ENCODE measurements at regions not wholly inside any gene's neighbourhood (a gene's known extent, or its start where the extent isn't known, plus 50 kb on each side); places are given as distances from the start of the nearest gene placed in this dataset.

GRCh38 chr6:119527231-119527578 is 177.6 kb upstream of the MAN1A1 start:
- Histone ChIP-seq H3K4me3 (replicated peaks in 1 of 3) (no peak overlapping the region), H3K9me3 (no peaks in the 10 kb centered on the region), H3K27me3 (no peaks in the 10 kb centered on the region), H3K27ac (no peak overlapping the region), H3K36me3 (no peaks in the 10 kb centered on the region), H3K4me1 (no peaks in the 10 kb centered on the region)
- WGBS, 2 donors = 22 to 29% methylated on average over 2 of the region's 2 CpGs
- intact Hi-C loops (cut with DNase I) = no loop called here
- no peak for DNase-seq
- TF ChIP-seq CTCF (IDR thresholded peaks at IDR 0.05) (no peak), POLR2A (IDR thresholded peaks at IDR 0.05) (no peak)

- Histone ChIP-seq H3K36me3 (no peaks in the 10 kb centered on the region), H3K27ac (no peak overlapping the region), H3K9me3 (no peaks in the 10 kb centered on the region), H3K4me3 (replicated peaks in 1 of 3) (no peak overlapping the region), H3K27me3 (no peaks in the 10 kb centered on the region), H3K4me1 (no peaks in the 10 kb centered on the region)
- 81 to 82% methylated on average over 7 of the region's 7 CpGs for WGBS, 2 donors
- DNase-seq = no peak
- intact Hi-C loops (cut with DNase I) = no loop called here
- no peak for TF ChIP-seq CTCF (IDR thresholded peaks at IDR 0.05)
Measured at GRCh38 chr6:119526561-119527230, 177.1 kb upstream of the MAN1A1 start.

- no peak overlapping the region for H3K27ac ChIP-seq
- 96 to 97% methylated on average over 1 of the region's 1 CpG for WGBS, 2 donors
- no peaks in the 10 kb centered on the region for H3K9me3 ChIP-seq
- no peak for TF ChIP-seq POLR2A (IDR thresholded peaks at IDR 0.05)
- TF ChIP-seq CTCF (IDR thresholded peaks at IDR 0.05) = no peak
- DNase-seq = no peak
- H3K4me3 ChIP-seq (replicated peaks in 1 of 3) = no peak overlapping the region
- intact Hi-C loops (cut with DNase I) = no loop called here
- no peaks in the 10 kb centered on the region for H3K4me1 ChIP-seq
- H3K27me3 ChIP-seq = no peaks in the 10 kb centered on the region
- H3K36me3 ChIP-seq = no peaks in the 10 kb centered on the region
Measured at GRCh38 chr6:119524410-119524809, 174.8 kb upstream of the MAN1A1 start.

- Histone ChIP-seq H3K27ac (no peak overlapping the region), H3K36me3 (no peaks in the 10 kb centered on the region), H3K27me3 (no peaks in the 10 kb centered on the region), H3K4me3 (replicated peaks in 1 of 3) (no peak overlapping the region), H3K4me1 (no peaks in the 10 kb centered on the region), H3K9me3 (no peaks in the 10 kb centered on the region)
- intact Hi-C loops (cut with DNase I) = no loop called here
- DNase-seq = no peak
- TF ChIP-seq POLR2A (IDR thresholded peaks at IDR 0.05) = no peak
- TF ChIP-seq CTCF (IDR thresholded peaks at IDR 0.05) = no peak
- 22 to 40% methylated on average over 1 of the region's 1 CpG for WGBS, 2 donors
Measured at GRCh38 chr6:119523556-119523955, 174.0 kb upstream of the MAN1A1 start.

GRCh38 chr6:119521251-119521650 is 171.7 kb upstream of the MAN1A1 start:
- 92 to 95% methylated on average over 1 of the region's 1 CpG for WGBS, 2 donors
- Histone ChIP-seq H3K27me3 (no peaks in the 10 kb centered on the region), H3K27ac (no peak overlapping the region), H3K4me1 (no peaks in the 10 kb centered on the region), H3K4me3 (replicated peaks in 1 of 3) (no peak overlapping the region), H3K9me3 (no peaks in the 10 kb centered on the region), H3K36me3 (no peaks in the 10 kb centered on the region)
- TF ChIP-seq POLR2A (IDR thresholded peaks at IDR 0.05) = no peak
- TF ChIP-seq CTCF (IDR thresholded peaks at IDR 0.05) = no peak
- intact Hi-C loops (cut with DNase I) = no loop called here
- no peak for DNase-seq
